ENCODE measurements at regions not wholly inside any gene's neighbourhood (a gene's known extent, or its start where the extent isn't known, plus 50 kb on each side); places are given as distances from the start of the nearest gene placed in this dataset.

- Histone ChIP-seq H3K36me3 (ENCODE audit: control insufficient read depth in 1 of 2, insufficient read depth in 2 of 2, low read depth in 1 of 2, low read length in 2 of 2) (no peaks in the 10 kb centered on the region), H2AFZ (ENCODE audit: low read depth, low read length) (no peak overlapping the region), H3K27me3 (ENCODE audit: control insufficient read depth in 1 of 2, insufficient read depth in 1 of 2, low read length in 2 of 2) (peaks cover 8 to 28% of the 10 kb centered on the region in 2 experiments), H2BK15ac (ENCODE audit: low read depth, poor library complexity, severe bottlenecking) (no peak overlapping the region), H3K4me1 (ENCODE audit: control insufficient read depth, insufficient read depth, low read depth, low read length) (peaks cover 9% of the 10 kb centered on the region), H2BK5ac (ENCODE audit: low read depth, low read length, poor library complexity, severe bottlenecking) (no peak overlapping the region), H3K14ac (ENCODE audit: low read length in 2 of 2) (no peak overlapping the region), H3K4me2 (ENCODE audit: low read length, poor library complexity, severe bottlenecking) (no peak overlapping the region), H4K91ac (ENCODE audit: low read length) (no peak overlapping the region), H2AK5ac (ENCODE audit: low read length, severe bottlenecking) (no peak overlapping the region), H3K9me3 (ENCODE audit: control insufficient read depth, low read length) (no peaks in the 10 kb centered on the region), H3K79me1 (replicated peaks; ENCODE audit: low read length, poor library complexity, severe bottlenecking) (no peaks in the 10 kb centered on the region), H3K23ac (ENCODE audit: low read length in 2 of 2) (no peak overlapping the region), H3K27ac (ENCODE audit: low read length, poor library complexity, severe bottlenecking) (no peak overlapping the region), H2BK120ac (ENCODE audit: low read depth, low read length) (no peak overlapping the region), H2BK12ac (ENCODE audit: low read length in 2 of 2) (no peak overlapping the region), H3K9ac (ENCODE audit: low read length) (no peak overlapping the region), H3K4me3 (ENCODE audit: insufficient read depth in 1 of 2, low read depth in 1 of 2, low read length in 2 of 2) (no peak overlapping the region), H3K18ac (ENCODE audit: low read depth in 1 of 2, low read length in 2 of 2) (no peak overlapping the region), H4K8ac (ENCODE audit: low read length) (no peak overlapping the region), H3K4ac (ENCODE audit: low read depth in 1 of 2, low read length in 2 of 2) (no peak overlapping the region)
- 55% methylated on average over 8 of the region's 8 CpGs for WGBS
- peak; percentile 23 for DNase-seq
Observed at GRCh38 chr20:58585753-58586540, 65.1 kb upstream of the STX16 start.

DNA sequence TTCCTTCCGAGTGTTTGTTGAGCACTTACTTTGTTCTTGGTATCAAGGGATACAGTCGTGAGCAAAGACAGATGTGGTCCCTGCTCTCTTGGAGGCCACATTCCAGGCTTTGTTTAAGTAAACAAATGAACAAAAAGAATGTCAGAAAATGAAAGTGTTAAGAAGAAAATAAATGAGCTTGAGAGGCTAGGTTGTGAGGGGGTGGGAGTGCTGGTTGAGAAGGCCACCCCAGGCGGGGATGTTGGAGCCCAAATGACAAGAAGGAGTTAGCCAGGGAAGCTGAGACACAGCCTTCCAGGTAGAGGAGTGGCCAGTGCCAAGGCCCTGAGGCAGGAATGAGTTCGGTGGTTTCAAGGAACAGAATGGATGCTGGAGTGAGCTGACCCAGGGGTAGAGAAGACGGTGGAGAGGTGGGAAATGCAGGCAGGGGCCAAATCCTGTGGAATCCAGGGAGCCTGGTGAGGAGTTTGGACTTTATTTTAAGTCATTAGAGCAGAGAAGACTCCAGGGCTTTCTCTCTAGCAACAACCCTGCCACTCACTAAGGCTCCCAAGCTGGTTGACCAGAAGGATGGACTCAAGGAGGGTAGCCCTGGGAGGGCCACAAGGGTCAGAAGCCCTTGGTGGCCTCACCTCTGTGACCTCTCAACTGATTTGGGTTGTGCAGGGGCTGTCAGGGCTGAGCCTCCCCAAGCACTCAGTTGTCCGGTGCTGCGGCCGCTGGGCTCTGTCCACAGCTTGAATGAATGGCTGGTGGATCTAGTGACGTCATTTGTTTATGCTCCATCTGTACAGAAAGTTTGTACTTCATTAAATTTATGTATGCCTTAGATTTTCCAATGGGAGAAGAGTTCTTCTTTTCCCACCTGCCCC is 66.0 kb upstream of the STX16 start:
- H3K4ac ChIP-seq (ENCODE audit: low read depth in 1 of 2, low read length in 2 of 2), result no peak overlapping the region
- H2BK15ac ChIP-seq (ENCODE audit: low read depth, poor library complexity, severe bottlenecking), result no peak overlapping the region
- H3K23ac ChIP-seq (ENCODE audit: low read length in 2 of 2), result no peak overlapping the region
- H3K79me1 ChIP-seq (replicated peaks; ENCODE audit: low read length, poor library complexity, severe bottlenecking), result no peaks in the 10 kb centered on the region
- no peak overlapping the region for H3K27ac ChIP-seq (ENCODE audit: low read length, poor library complexity, severe bottlenecking)
- no peak overlapping the region for H2AK5ac ChIP-seq (ENCODE audit: low read length, severe bottlenecking)
- peaks cover 9% of the 10 kb centered on the region for H3K4me1 ChIP-seq (ENCODE audit: control insufficient read depth, insufficient read depth, low read depth, low read length)
- H3K18ac ChIP-seq (ENCODE audit: low read depth in 1 of 2, low read length in 2 of 2), result no peak overlapping the region
- peaks cover 8 to 20% of the 10 kb centered on the region in 2 experiments for H3K27me3 ChIP-seq (ENCODE audit: control insufficient read depth in 1 of 2, insufficient read depth in 1 of 2, low read length in 2 of 2)
- DNase-seq, result peak; percentile 75
- no peak overlapping the region for H3K4me2 ChIP-seq (ENCODE audit: low read length, poor library complexity, severe bottlenecking)
- H4K91ac ChIP-seq (ENCODE audit: low read length), result peak overlapping the region; percentile 28
- no peak overlapping the region for H3K14ac ChIP-seq (ENCODE audit: low read length in 2 of 2)
- H3K4me3 ChIP-seq (ENCODE audit: insufficient read depth in 1 of 2, low read depth in 1 of 2, low read length in 2 of 2), result no peak overlapping the region
- no peaks in the 10 kb centered on the region for H3K9me3 ChIP-seq (ENCODE audit: control insufficient read depth, low read length)
- WGBS, result 43% methylated on average over 4 of the region's 9 CpGs
- no peak overlapping the region for H4K8ac ChIP-seq (ENCODE audit: low read length)
- H2BK12ac ChIP-seq (ENCODE audit: low read length in 2 of 2), result peak overlapping the region in 1 of 2 experiments; percentile 25
- H2AFZ ChIP-seq (ENCODE audit: low read depth, low read length), result no peak overlapping the region
- H3K36me3 ChIP-seq (ENCODE audit: control insufficient read depth in 1 of 2, insufficient read depth in 2 of 2, low read depth in 1 of 2, low read length in 2 of 2), result no peaks in the 10 kb centered on the region
- no peak overlapping the region for H2BK5ac ChIP-seq (ENCODE audit: low read depth, low read length, poor library complexity, severe bottlenecking)
- no peak overlapping the region for H3K9ac ChIP-seq (ENCODE audit: low read length)
- H2BK120ac ChIP-seq (ENCODE audit: low read depth, low read length), result no peak overlapping the region

- Histone ChIP-seq H2BK12ac (ENCODE audit: low read length in 2 of 2) (no peak overlapping the region), H3K9ac (ENCODE audit: low read length) (no peak overlapping the region), H3K27ac (ENCODE audit: low read length, poor library complexity, severe bottlenecking) (no peak overlapping the region), H2BK5ac (ENCODE audit: low read depth, low read length, poor library complexity, severe bottlenecking) (no peak overlapping the region), H4K8ac (ENCODE audit: low read length) (no peak overlapping the region), H2BK120ac (ENCODE audit: low read depth, low read length) (no peak overlapping the region), H3K27me3 (ENCODE audit: control insufficient read depth in 1 of 2, insufficient read depth in 1 of 2, low read length in 2 of 2) (peaks cover 3 to 11% of the 10 kb centered on the region in 2 experiments), H3K79me1 (replicated peaks; ENCODE audit: low read length, poor library complexity, severe bottlenecking) (no peaks in the 10 kb centered on the region), H3K4ac (ENCODE audit: low read depth in 1 of 2, low read length in 2 of 2) (no peak overlapping the region), H3K9me3 (ENCODE audit: control insufficient read depth, low read length) (no peaks in the 10 kb centered on the region), H3K4me1 (ENCODE audit: control insufficient read depth, insufficient read depth, low read depth, low read length) (peaks cover 9% of the 10 kb centered on the region), H3K4me2 (ENCODE audit: low read length, poor library complexity, severe bottlenecking) (no peak overlapping the region), H2BK15ac (ENCODE audit: low read depth, poor library complexity, severe bottlenecking) (no peak overlapping the region), H4K91ac (ENCODE audit: low read length) (no peak overlapping the region), H3K36me3 (ENCODE audit: control insufficient read depth in 1 of 2, insufficient read depth in 2 of 2, low read depth in 1 of 2, low read length in 2 of 2) (no peaks in the 10 kb centered on the region), H3K14ac (ENCODE audit: low read length in 2 of 2) (no peak overlapping the region), H3K23ac (ENCODE audit: low read length in 2 of 2) (no peak overlapping the region), H3K4me3 (ENCODE audit: insufficient read depth in 1 of 2, low read depth in 1 of 2, low read length in 2 of 2) (no peak overlapping the region), H3K18ac (ENCODE audit: low read depth in 1 of 2, low read length in 2 of 2) (no peak overlapping the region), H2AFZ (ENCODE audit: low read depth, low read length) (no peak overlapping the region), H2AK5ac (ENCODE audit: low read length, severe bottlenecking) (no peak overlapping the region)
- WGBS, result 97% methylated on average over 7 of the region's 8 CpGs
- no peak for DNase-seq
Observed at GRCh38 chr20:58584051-58584824, 66.8 kb upstream of the STX16 start.

Data from mesenchymal stem cell (in vitro differentiated cells and primary cell).